IMR-90 (cell line): ENCODE measurements at regions not wholly inside any gene's neighbourhood (a gene's known extent, or its start where the extent isn't known, plus 50 kb on each side); places are given as distances from the start of the nearest gene placed in this dataset.

ENCODE experiments used
- ATAC-seq: fragments of 200-7000 bp; cut with Tn5 transposase; 2 replicates; pipeline ENCODE4 v1.9.1; 2020; ENCODE audit warnings: low read depth, mild to moderate bottlenecking, moderate library complexity
- BruUV-seq: library from RNA; stranded (reverse); fragments of 400-500 nt; replicated peaks from 2 replicates; lab custom pipeline; 2021; lab: Mats Ljungman, UMichigan
- CTCF ChIA-PET: fragments of 300-600 bp; formaldehyde crosslinking; extraction: SDS; loops from one replicate; lab custom pipeline; 2021; ENCODE audit warnings: antibody characterized with exemption; lab: Yijun Ruan, JAX
- POLR2A ChIA-PET: fragments of 300-600 bp; sonication (Branson Sonifier 250); formaldehyde crosslinking; loops from one replicate; lab custom pipeline; 2022; ENCODE audit warnings: antibody characterized with exemption; ENCODE audit not compliant: unreplicated experiment; lab: Charles Lee
- DNase-seq: peaks from one replicate; pipeline ENCODE4 v3.0.0; 2013
- H2AFZ ChIP-seq: replicated peaks from 2 replicates; pipeline ENCODE3; 2013; ENCODE audit warnings: low read length, mild to moderate bottlenecking; ENCODE audit not compliant: poor library complexity
- H2AK5ac ChIP-seq: 2 replicates; pipeline ENCODE4 v1.6.1; 2013; ENCODE audit warnings: low read depth, low read length, inconsistent platforms
- H2AK9ac ChIP-seq: replicated peaks from 2 replicates; pipeline ENCODE3; 2013; ENCODE audit warnings: mild to moderate bottlenecking, low read depth, low read length, moderate library complexity; ENCODE audit not compliant: poor library complexity
- H2BK120ac ChIP-seq: 2 replicates; pipeline ENCODE4 v1.6.1; 2013; ENCODE audit warnings: low read depth, low read length, inconsistent platforms
- H2BK15ac ChIP-seq: 3 replicates; pipeline ENCODE4 v1.6.1; 2013; ENCODE audit warnings: low read depth, low read length, inconsistent platforms
- H2BK20ac ChIP-seq: 2 replicates; pipeline ENCODE4 v1.6.1; 2013; ENCODE audit warnings: low read depth, mild to moderate bottlenecking, inconsistent platforms, low read length, moderate library complexity
- H2BK5ac ChIP-seq: 2 replicates; pipeline ENCODE4 v1.6.1; 2013; ENCODE audit warnings: mild to moderate bottlenecking, low read depth, low read length, inconsistent platforms; ENCODE audit not compliant: poor library complexity, severe bottlenecking
- H3K14ac ChIP-seq: replicated peaks from 2 replicates; pipeline ENCODE4 v1.6.1; 2013; ENCODE audit warnings: low read depth, low read length, inconsistent platforms
- H3K18ac ChIP-seq: 2 replicates; pipeline ENCODE4 v1.6.1; 2013; ENCODE audit warnings: low read depth, low read length, control low read depth
- H3K23ac ChIP-seq: 2 replicates; pipeline ENCODE4 v1.6.1; 2013; ENCODE audit warnings: low read depth, low read length, inconsistent platforms
- H3K27ac ChIP-seq: 2 replicates; pipeline ENCODE4 v1.5.1; 2013; ENCODE audit warnings: mild to moderate bottlenecking, control low read depth, low read length; ENCODE audit not compliant: insufficient read depth
- H3K27me3 ChIP-seq: 2 replicates; pipeline ENCODE4 v1.6.1; 2013; ENCODE audit warnings: low read length; ENCODE audit not compliant: control insufficient read depth, insufficient read depth
- H3K36me3 ChIP-seq: 2 replicates; pipeline ENCODE4 v1.6.1; 2013; ENCODE audit warnings: low read length, mixed read lengths; ENCODE audit not compliant: control insufficient read depth, insufficient read depth
- H3K4ac ChIP-seq: 2 replicates; pipeline ENCODE4 v1.6.1; 2013; ENCODE audit warnings: low read depth, low read length, inconsistent platforms
- H3K4me1 ChIP-seq: 2 replicates; pipeline ENCODE4 v1.6.1; 2013; ENCODE audit warnings: low read length, mixed read lengths; ENCODE audit not compliant: control insufficient read depth, insufficient read depth
- H3K4me2 ChIP-seq: 2 replicates; pipeline ENCODE4 v1.6.1; 2013; ENCODE audit warnings: low read depth, mild to moderate bottlenecking, control low read depth, low read length, moderate library complexity
- H3K4me3 ChIP-seq: 2 replicates; pipeline ENCODE4 v1.5.1; 2013; ENCODE audit warnings: low read depth, mild to moderate bottlenecking, control low read depth, low read length, moderate library complexity; ENCODE audit not compliant: insufficient read depth
- H3K56ac ChIP-seq: 2 replicates; pipeline ENCODE4 v1.6.1; 2013; ENCODE audit warnings: low read length, inconsistent platforms; ENCODE audit not compliant: insufficient read depth; ENCODE audit errors: extremely low read depth
- H3K79me1 ChIP-seq, 2 experiments: 2 replicates each; pipeline ENCODE4 v1.6.1; 2013; ENCODE audit warnings: low read length in 2 of 2, inconsistent platforms in 1 of 2, low read depth in 1 of 2
- H3K9ac ChIP-seq: 2 replicates; pipeline ENCODE4 v1.6.1; 2013; ENCODE audit warnings: low read depth, low read length, control low read depth
- H3K9me1 ChIP-seq: 2 replicates; pipeline ENCODE4 v1.6.1; 2013; ENCODE audit warnings: low read length, inconsistent platforms; ENCODE audit not compliant: insufficient read depth
- H3K9me3 ChIP-seq: 2 replicates; pipeline ENCODE4 v1.6.1; 2013; ENCODE audit warnings: low read length; ENCODE audit not compliant: control insufficient read depth, insufficient read depth
- H4K20me1 ChIP-seq: 2 replicates; pipeline ENCODE4 v1.6.1; 2013; ENCODE audit warnings: low read length, inconsistent platforms; ENCODE audit not compliant: insufficient read depth
- H4K5ac ChIP-seq: 2 replicates; pipeline ENCODE4 v1.6.1; 2013; ENCODE audit warnings: mild to moderate bottlenecking, low read depth, low read length, control low read depth
- H4K8ac ChIP-seq, 2 experiments: 2 replicates each; pipeline ENCODE4 v1.6.1; 2013; ENCODE audit warnings: low read depth in 2 of 2, low read length in 2 of 2, control low read depth in 1 of 2, inconsistent platforms in 1 of 2
- H4K91ac ChIP-seq: 2 replicates; pipeline ENCODE4 v1.6.1; 2013; ENCODE audit warnings: low read depth, low read length, inconsistent platforms; ENCODE audit not compliant: insufficient read depth
- BHLHE40 ChIP-seq: fragments of 150-350 bp; IDR thresholded peaks from 2 replicates; pipeline ENCODE4 v1.6.1; 2016; ENCODE audit warnings: mild to moderate bottlenecking, low read depth, low read length
- CEBPB ChIP-seq: IDR thresholded peaks from 2 replicates; pipeline ENCODE4 v1.6.1; 2012; ENCODE audit warnings: low read depth, low read length, improper control_type of control experiment
- CHD1 ChIP-seq: IDR thresholded peaks from 2 replicates; pipeline ENCODE4 v1.6.1; 2012; ENCODE audit warnings: low read depth, low read length, improper control_type of control experiment
- ELK1 ChIP-seq: fragments of 150-350 bp; IDR thresholded peaks from 2 replicates; pipeline ENCODE4 v1.6.1; 2016; ENCODE audit warnings: low read depth, mild to moderate bottlenecking, low read length, moderate library complexity, borderline replicate concordance
- FOS ChIP-seq: fragments of 150-350 bp; IDR thresholded peaks from 2 replicates; pipeline ENCODE4 v1.6.1; 2016; ENCODE audit warnings: low read depth, low read length
- MAFK ChIP-seq: IDR thresholded peaks from 2 replicates; pipeline ENCODE4 v1.6.1; 2012; ENCODE audit warnings: low read depth, low read length, improper control_type of control experiment
- MAZ ChIP-seq: IDR thresholded peaks from 2 replicates; pipeline ENCODE4 v1.6.1; 2012; ENCODE audit warnings: low read depth, mild to moderate bottlenecking, low read length, improper control_type of control experiment, moderate library complexity, borderline replicate concordance
- MXI1 ChIP-seq: IDR thresholded peaks from 2 replicates; pipeline ENCODE4 v1.6.1; 2012; ENCODE audit warnings: low read depth, mild to moderate bottlenecking, low read length, moderate library complexity, borderline replicate concordance
- NFE2L2 ChIP-seq: fragments of 150-350 bp; IDR thresholded peaks from 2 replicates; pipeline ENCODE4 v1.6.1; 2016; ENCODE audit warnings: low read depth, mild to moderate bottlenecking, low read length
- POLR2A ChIP-seq: IDR thresholded peaks from 2 replicates; pipeline ENCODE4 v1.6.1; 2012; ENCODE audit warnings: mild to moderate bottlenecking, low read depth, low read length
- RAD21 ChIP-seq: IDR thresholded peaks from 2 replicates; pipeline ENCODE4 v1.6.1; 2012; ENCODE audit warnings: low read length, improper control_type of control experiment
- RCOR1 ChIP-seq: IDR thresholded peaks from 2 replicates; pipeline ENCODE4 v1.6.1; 2012; ENCODE audit warnings: mild to moderate bottlenecking, low read length, improper control_type of control experiment; ENCODE audit not compliant: insufficient replicate concordance
- RFX5 ChIP-seq: IDR thresholded peaks from 2 replicates; pipeline ENCODE4 v1.8.0; 2012; ENCODE audit warnings: low read depth, mild to moderate bottlenecking, low read length, moderate library complexity
- SMC3 ChIP-seq: fragments of 150-350 bp; IDR thresholded peaks from 2 replicates; pipeline ENCODE4 v1.6.1; 2016; ENCODE audit warnings: low read depth, mild to moderate bottlenecking, antibody characterized with exemption, low read length, moderate library complexity
- WGBS, 2 experiments: methylation state at CpG; one replicate each; pipeline versions ENCODE4 v1.1.5 to v1.1.7; 2013; ENCODE audit warnings: missing lambda C conversion rate in 2 of 2; ENCODE audit not compliant: insufficient read length in 1 of 2; ENCODE audit errors: extremely low coverage in 2 of 2; 5-methylcytosine and 5-hydroxymethylcytosine counted together
- dilution Hi-C: fragments of 300-500 bp; cut with HindIII; formaldehyde crosslinking; loops from one replicate; pipeline ENCODE4 v1.14.3; 2018; ENCODE audit warnings: low sequenced_read_pairs; ENCODE audit not compliant: unreplicated experiment
- in situ Hi-C: fragments of 300-500 bp; cut with MboI; formaldehyde crosslinking; loops from 3 replicates; pipeline ENCODE4 v1.14.3; 2019; ENCODE audit warnings: low sequenced_read_pairs, inconsistent platforms, mixed read lengths
- intact Hi-C: fragments of 100-400 bp; cut with micrococcal nuclease; formaldehyde crosslinking; loops from 2 replicates; pipeline ENCODE4 v1.10.0; 2022
- TF ChIP-seq, protein P1 (sequence below): conservative IDR thresholded peaks from 2 replicates; pipeline ENCODE4 v1.5.1; 2012; ENCODE audit warnings: mild to moderate bottlenecking, low read depth, low read length, improper control_type of control experiment
- TF ChIP-seq, protein P2 (sequence below): fragments of 150-350 bp; IDR thresholded peaks from 2 replicates; pipeline ENCODE4 v1.6.1; 2017; ENCODE audit warnings: mild to moderate bottlenecking, antibody characterized with exemption, low read length, low read depth

- WGBS, 2 experiments: no CpG with 5 or more reads among the region's 3 CpGs
- in situ Hi-C loops: no loop called here
- DNase-seq: no peak
Observed at GRCh38 chr10:23568996-23569395, 130.1 kb downstream of the OTUD1 start.

More at GRCh38 chr10:23568996-23569395, 130.1 kb downstream of the OTUD1 start:
- H2BK20ac ChIP-seq: no peak overlapping the region
- TF ChIP-seq MXI1: no peak
- TF ChIP-seq MAFK: no peak
- TF ChIP-seq MAZ: no peak
- TF ChIP-seq RCOR1: no peak
- no peak for TF ChIP-seq NFE2L2
- no peak for TF ChIP-seq BHLHE40
- no peak for TF ChIP-seq RAD21
- TF ChIP-seq, protein P1, sequence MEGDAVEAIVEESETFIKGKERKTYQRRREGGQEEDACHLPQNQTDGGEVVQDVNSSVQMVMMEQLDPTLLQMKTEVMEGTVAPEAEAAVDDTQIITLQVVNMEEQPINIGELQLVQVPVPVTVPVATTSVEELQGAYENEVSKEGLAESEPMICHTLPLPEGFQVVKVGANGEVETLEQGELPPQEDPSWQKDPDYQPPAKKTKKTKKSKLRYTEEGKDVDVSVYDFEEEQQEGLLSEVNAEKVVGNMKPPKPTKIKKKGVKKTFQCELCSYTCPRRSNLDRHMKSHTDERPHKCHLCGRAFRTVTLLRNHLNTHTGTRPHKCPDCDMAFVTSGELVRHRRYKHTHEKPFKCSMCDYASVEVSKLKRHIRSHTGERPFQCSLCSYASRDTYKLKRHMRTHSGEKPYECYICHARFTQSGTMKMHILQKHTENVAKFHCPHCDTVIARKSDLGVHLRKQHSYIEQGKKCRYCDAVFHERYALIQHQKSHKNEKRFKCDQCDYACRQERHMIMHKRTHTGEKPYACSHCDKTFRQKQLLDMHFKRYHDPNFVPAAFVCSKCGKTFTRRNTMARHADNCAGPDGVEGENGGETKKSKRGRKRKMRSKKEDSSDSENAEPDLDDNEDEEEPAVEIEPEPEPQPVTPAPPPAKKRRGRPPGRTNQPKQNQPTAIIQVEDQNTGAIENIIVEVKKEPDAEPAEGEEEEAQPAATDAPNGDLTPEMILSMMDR: no peak
- TF ChIP-seq POLR2A: no peak
- TF ChIP-seq, protein P2, sequence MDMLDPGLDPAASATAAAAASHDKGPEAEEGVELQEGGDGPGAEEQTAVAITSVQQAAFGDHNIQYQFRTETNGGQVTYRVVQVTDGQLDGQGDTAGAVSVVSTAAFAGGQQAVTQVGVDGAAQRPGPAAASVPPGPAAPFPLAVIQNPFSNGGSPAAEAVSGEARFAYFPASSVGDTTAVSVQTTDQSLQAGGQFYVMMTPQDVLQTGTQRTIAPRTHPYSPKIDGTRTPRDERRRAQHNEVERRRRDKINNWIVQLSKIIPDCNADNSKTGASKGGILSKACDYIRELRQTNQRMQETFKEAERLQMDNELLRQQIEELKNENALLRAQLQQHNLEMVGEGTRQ: no peak
- no peak for TF ChIP-seq SMC3
- no peak for TF ChIP-seq CHD1
- TF ChIP-seq FOS: no peak
- TF ChIP-seq RFX5: no peak
- TF ChIP-seq ELK1: no peak
- TF ChIP-seq CEBPB: no peak
- no peaks in the 10 kb centered on the region for H3K79me1 ChIP-seq
- no peak overlapping the region for H4K8ac ChIP-seq
- no peak overlapping the region for H3K56ac ChIP-seq
- H3K18ac ChIP-seq: no peak overlapping the region
- dilution Hi-C loops (no loop called here), intact Hi-C loops (no loop called here)
- no peak overlapping the region for H3K23ac ChIP-seq
- H3K4me3 ChIP-seq: no peak overlapping the region
- H4K91ac ChIP-seq: no peak overlapping the region
- no peak overlapping the region for H2BK120ac ChIP-seq
- ChIA-PET POLR2A (no interaction called here), CTCF (no interaction called here)
- H3K9me1 ChIP-seq: no peaks in the 10 kb centered on the region
- no peak overlapping the region for H2BK5ac ChIP-seq
- no peak overlapping the region for H3K14ac ChIP-seq
- no peak overlapping the region for H2AFZ ChIP-seq
- H4K20me1 ChIP-seq: no peaks in the 10 kb centered on the region
- no peak overlapping the region for H2AK9ac ChIP-seq
- BruUV-seq: no TSS peak
- H2AK5ac ChIP-seq: no peak overlapping the region
- H3K27me3 ChIP-seq: no peaks in the 10 kb centered on the region
- no peak overlapping the region for H3K4me2 ChIP-seq
- H3K4me1 ChIP-seq: no peaks in the 10 kb centered on the region
- H4K5ac ChIP-seq: no peak overlapping the region
- ATAC-seq: no peak
- peaks cover 15% of the 10 kb centered on the region for H3K9me3 ChIP-seq
- H2BK15ac ChIP-seq: no peak overlapping the region
- H3K4ac ChIP-seq: no peak overlapping the region
- no peak overlapping the region for H3K9ac ChIP-seq
- no peak overlapping the region for H3K27ac ChIP-seq
- H3K36me3 ChIP-seq: no peaks in the 10 kb centered on the region
